Middle frontal gyrus (tissue), 1 donor: ENCODE measurements at regions not wholly inside any gene's neighbourhood (a gene's known extent, or its start where the extent isn't known, plus 50 kb on each side); places are given as distances from the start of the nearest gene placed in this dataset.

Experiments
- DNase-seq: peaks from one replicate; pipeline ENCODE4 v3.0.0-alpha.2; 2015; ENCODE audit warnings: low spot score; ENCODE audit errors: extremely low spot score

- DNase-seq, result no peak
Measured at GRCh38 chr15:81532001-81532400, 158.0 kb upstream of the TMC3 start.

GRCh38 chr15:81531109-81531592, 157.1 kb upstream of the TMC3 start:
- no peak for DNase-seq

GRCh38 chr15:81530271-81530691, 156.3 kb upstream of the TMC3 start:
- no peak for DNase-seq

GRCh38 chr15:81529481-81529880, 155.5 kb upstream of the TMC3 start:
- no peak for DNase-seq

GRCh38 chr15:81526029-81526428, 152.0 kb upstream of the TMC3 start:
- no peak for DNase-seq

- no peak for DNase-seq
Measured at GRCh38 chr15:81524496-81524895, 150.5 kb upstream of the TMC3 start.

GRCh38 chr15:81523867-81524266, 149.9 kb upstream of the TMC3 start:
- no peak for DNase-seq

GRCh38 chr15:81520480-81520879, 146.5 kb upstream of the TMC3 start:
- no peak for DNase-seq

GRCh38 chr15:81516461-81516860, 142.4 kb upstream of the TMC3 start:
- no peak for DNase-seq

- DNase-seq, result no peak
Measured at GRCh38 chr15:81516012-81516411, 142.0 kb upstream of the TMC3 start.

GRCh38 chr15:81514725-81515124, 140.7 kb upstream of the TMC3 start:
- DNase-seq, result no peak

GRCh38 chr15:81511138-81511537, 137.1 kb upstream of the TMC3 start:
- DNase-seq, result no peak

GRCh38 chr15:81507831-81508230, 133.8 kb upstream of the TMC3 start:
- DNase-seq, result no peak

- no peak for DNase-seq
Measured at GRCh38 chr15:81506936-81507335, 132.9 kb upstream of the TMC3 start.

- DNase-seq, result no peak
Measured at GRCh38 chr15:81506071-81506470, 132.1 kb upstream of the TMC3 start.

- no peak for DNase-seq
Measured at GRCh38 chr15:81504170-81504905, 130.3 kb upstream of the TMC3 start.

- DNase-seq, result no peak
Measured at GRCh38 chr15:81502439-81502838, 128.4 kb upstream of the TMC3 start.

- no peak for DNase-seq
Measured at GRCh38 chr15:81500081-81500480, 126.1 kb upstream of the TMC3 start.

GRCh38 chr15:81498294-81498693, 124.3 kb upstream of the TMC3 start:
- no peak for DNase-seq

- DNase-seq, result no peak
Measured at GRCh38 chr15:81497238-81497637, 123.2 kb upstream of the TMC3 start.

- no peak for DNase-seq
Measured at GRCh38 chr15:81495780-81496467, 121.9 kb upstream of the TMC3 start.

- DNase-seq, result no peak
Measured at GRCh38 chr15:81492969-81493645, 119.1 kb upstream of the TMC3 start.
